NOMO-1 treated with DMSO at 0.1 percent for 48 hours (cell line): ENCODE measurements at regions not wholly inside any gene's neighbourhood (a gene's known extent, or its start where the extent isn't known, plus 50 kb on each side); places are given as distances from the start of the nearest gene placed in this dataset.

Source experiments
- DNase-seq: peaks from one replicate; lab custom pipeline; 2025; ENCODE audit not compliant: unreplicated experiment; lab: John Stamatoyannopoulos, UW

DNA sequence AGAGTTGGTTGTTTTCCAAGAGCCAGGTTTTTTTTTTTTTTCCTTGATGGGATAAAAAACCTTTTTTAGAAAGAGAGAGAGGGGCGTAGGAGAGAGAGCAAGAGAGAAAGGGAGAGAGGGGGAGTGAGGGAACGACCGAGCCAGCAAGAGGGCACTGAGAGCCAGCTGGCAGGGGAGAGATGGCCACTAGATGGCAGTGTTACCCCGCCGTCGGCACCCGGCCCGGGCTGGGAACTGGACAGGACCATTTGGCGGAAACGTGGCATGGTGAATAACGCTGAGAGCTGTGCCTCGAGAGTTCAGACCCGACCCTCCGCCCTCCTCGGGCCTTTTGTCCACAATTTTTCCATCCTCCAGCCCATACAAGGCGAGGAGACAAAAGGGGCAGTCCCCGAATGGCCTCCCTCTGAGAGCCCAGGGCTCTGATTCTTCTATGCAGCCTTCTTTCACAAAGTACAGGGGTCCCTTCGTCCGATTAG is 286.7 kb upstream of the VRK2 start:
- peak; percentile 61 for DNase-seq

DNA sequence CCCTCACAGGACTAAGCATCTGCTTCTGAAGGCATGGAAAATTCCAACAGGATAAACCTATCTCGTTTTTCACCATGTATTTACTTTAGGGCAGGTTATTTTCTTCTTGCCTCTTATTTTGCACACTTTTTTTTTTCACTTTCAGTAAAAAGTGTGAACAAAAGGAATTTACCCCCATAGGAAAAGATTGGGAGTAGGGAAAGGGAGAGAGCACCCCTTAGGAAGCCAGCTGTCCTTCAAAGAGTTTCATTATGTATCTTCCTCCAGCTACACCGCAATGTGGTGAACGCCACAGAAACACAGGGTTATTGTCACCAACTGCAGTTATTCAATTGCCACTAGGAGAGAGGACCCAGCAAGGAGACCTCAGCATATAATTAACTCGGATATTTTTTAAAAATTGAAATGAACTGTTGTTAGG is 286.2 kb upstream of the VRK2 start:
- no peak for DNase-seq

DNA sequence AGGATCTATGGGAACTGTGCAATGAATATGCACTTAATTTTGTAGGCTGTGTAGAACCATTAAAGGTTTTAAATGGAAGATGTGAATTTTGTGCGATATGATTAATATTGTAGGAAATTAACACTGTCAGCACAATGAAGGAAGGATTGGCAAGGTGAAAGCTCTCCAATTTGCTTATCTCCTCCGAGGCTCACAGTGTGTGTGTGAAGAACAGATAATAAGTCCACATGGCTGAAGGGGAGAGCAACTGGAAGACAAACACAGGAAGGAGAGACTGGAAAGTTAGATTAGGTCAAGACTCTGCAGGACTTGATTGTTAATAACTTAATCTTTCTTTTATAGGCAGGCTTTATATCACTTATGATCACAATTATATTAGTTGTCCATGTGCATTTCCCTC is 269.7 kb upstream of the VRK2 start:
- no peak for DNase-seq

DNA sequence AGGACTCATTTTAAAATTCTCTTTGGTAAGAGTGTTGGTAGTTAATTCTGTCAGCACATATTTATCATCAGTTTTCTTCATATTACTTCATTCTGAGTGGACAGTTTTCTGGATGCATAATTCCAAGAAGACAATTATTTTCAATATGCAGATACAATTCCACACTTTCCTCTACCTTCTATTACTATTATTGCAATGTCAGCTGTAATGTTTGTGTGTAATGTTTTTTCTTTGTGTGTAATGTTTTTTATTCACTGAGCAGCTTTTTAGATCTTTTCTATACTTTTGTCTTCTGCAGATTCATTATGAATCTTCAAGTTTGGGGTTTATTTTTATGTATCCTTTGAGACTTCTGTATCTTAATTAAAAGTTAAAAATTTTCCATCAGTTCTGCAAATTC is 264.0 kb upstream of the VRK2 start:
- DNase-seq: no peak

DNA sequence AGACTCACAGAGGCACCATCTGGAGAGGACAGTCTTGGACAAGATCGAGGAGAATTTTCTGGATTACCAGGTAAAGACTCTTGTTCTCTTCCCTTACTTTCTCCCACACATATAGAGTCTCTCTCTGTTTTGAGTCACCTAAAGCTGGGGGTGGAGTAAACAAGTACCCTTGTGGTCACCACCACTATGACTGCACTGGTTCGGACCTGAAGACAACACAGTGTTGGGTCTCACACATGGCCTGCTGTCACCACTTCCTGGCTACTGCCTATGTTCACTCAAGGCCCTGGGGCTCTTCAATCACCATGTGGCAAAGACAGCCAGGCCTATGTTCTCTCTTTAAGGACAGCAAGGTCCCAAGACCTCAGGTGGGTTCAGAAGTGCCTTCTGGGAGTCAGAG is 253.3 kb upstream of the VRK2 start:
- no peak for DNase-seq

DNA sequence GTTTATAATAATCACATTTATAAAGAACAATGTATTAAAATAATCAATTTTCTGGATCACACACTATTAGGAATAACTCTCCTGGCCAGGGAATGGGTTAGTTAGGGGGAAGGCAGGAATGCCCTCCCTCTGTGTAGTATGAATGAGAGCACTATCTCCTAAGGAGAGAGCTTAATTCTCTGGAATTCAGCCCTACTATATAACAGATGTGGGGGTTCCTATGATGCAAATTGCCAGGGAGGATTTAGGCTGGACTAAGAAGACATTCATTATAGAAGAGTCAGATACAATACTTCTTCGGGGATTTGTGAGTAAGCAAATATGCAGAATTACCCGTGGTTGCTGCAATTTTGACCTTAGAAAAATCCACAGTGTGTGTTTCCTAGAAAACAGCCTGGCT is 250.1 kb upstream of the VRK2 start:
- no peak for DNase-seq

DNA sequence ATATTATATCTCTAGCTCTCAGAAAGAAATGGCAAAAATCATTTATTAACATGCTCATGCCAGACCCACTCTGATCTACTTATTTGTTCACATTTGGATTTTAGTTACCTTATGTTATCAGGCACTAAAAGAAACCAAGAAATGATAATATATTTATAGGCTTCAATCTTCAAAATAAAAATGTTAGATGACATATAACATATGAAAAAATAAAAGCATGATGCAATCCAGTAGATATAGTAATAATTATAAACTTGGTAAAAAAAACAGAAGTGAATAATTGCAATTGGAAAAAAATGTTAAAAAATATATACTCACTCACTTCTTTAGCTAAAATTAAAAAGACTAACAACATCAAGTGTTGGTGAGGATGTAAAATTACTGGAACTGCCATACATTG is 248.3 kb upstream of the VRK2 start:
- DNase-seq: no peak

DNA sequence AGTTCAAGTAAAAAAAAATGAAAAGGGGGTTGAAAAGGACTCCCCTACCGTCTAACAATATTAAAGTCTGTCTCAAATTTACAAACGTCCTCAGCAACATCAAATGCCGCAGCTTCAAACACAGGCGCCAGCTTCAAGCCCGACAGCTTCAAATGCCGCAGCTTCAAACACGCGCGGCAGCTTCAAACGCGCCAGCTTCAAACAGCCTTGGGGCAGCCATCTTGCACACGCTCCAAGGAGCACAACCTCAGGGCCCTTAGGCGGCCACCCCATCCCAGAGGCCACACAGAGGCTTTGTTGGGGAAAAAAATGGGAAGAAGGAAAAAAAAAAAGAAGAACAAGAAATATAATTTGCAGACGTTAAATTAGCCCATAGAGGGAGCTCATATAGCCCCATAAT is 244.4 kb upstream of the VRK2 start:
- no peak for DNase-seq

DNA sequence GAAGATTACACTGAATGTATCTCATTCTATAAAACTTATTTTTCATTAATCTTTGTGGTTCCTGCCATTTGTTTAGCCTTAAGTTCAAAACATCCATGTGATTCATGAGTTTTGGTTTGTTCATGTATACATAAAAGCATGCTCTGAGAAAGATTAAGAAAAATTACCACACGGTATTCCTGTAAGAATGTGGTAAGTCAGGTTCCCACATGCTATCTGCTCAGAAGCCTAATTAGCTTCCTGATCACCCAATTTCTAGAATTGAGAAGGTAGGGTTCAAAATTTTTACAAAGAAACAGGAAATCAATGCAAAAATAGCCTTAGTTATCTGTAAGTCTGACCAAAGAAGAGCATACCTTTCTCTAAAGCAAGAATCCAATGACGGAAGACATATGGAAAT is 241.6 kb upstream of the VRK2 start:
- DNase-seq: no peak

DNA sequence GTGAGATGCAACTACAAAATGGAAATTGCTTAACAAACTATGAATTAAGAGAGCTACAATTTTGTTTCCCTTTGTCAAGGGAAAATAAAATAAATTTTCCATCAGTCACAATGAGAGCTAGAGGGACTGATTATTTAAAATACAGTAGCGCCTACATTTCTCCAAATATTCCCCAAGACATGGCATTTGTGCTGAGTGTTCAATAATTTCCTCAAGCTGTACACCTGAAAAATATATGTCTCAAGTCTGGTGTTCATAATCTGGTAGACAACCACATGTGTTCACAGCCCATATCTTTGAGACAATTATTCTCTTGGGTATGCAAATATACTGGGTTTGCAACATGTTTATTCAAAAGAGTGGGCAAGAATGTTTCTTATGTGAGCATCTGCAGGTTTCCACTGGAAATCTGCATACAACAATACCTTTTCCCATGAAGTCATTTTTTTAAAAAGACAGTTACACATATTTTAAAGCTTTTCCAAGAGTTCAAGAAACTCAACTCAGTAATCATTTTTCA is 240.1 kb upstream of the VRK2 start:
- DNase-seq: no peak

DNA sequence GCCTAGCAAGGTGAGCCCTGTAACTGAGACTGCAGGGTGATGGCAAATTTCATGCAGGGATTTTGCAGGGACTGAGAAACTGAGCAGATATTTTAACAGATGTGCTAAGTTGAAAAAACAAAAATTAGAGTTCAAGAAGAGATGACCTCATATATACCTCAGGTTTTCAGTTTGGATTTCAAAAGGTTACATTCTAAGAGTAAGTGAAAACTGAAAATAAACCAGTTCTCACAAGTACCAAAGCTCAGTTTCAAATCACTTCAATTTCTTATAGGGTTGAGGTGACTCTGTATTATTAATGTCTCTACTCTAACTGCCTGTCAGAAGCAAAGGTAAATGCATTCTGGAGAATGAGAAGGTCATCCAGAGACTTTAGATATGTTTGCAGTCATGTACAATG is 237.4 kb upstream of the VRK2 start:
- DNase-seq: no peak

DNA sequence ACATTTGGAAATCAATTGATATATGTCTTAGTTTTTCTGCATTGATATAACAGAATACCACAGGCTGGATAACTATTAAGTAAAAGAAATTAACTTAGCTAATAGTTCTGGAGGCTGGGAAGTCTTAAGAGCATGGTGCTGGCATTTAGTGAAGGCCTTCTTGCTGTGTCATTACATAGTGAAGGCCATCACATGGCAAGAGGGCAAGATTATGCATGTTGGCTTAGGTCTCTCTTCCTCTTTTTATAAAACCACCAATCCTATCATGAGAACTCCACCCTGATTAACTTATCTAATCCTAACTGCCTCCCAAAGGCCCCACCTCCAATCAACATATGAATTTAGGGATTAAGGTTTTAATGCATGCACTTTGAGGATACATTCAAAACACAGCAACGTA is 225.5 kb upstream of the VRK2 start:
- DNase-seq: peak; percentile 36

DNA sequence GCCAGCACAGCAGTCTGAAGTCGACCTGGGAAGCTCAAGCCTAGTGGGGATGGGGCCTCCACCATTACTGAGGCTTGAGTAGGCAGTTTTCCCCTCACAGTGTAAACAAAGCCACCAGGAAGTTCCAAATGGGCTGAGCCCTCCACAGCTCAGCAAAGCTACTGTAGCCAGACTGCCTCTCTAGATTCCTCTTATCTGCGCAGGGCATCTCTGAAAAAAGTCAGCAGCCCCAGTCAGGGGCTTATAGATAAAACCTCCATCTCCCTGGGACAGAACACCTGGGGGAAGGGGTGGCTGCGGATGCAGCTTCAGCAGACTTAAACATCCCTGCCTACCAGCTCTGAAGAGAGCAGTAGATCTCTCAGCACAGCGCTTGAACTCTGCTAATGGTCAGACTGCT is 218.4 kb upstream of the VRK2 start:
- no peak for DNase-seq

DNA sequence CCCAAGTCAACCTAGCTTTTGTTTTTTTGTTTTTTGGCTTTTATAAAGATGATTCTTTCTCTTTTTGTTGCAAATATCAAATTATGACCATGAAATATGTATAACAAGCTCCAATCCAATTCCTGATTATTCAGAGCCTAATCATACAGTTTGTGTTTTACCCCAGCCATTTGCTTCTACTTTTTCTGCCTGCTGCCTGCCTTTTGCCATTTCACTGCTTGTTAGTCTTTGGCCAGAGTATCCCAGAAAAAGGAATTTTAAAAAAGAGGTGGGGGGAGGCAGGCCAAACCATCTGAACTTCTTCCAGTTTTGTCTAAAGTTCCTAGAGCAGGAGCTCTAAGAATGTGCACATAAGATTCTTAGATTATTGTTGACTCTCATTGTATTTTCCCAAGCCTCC is 211.9 kb upstream of the VRK2 start:
- no peak for DNase-seq

DNA sequence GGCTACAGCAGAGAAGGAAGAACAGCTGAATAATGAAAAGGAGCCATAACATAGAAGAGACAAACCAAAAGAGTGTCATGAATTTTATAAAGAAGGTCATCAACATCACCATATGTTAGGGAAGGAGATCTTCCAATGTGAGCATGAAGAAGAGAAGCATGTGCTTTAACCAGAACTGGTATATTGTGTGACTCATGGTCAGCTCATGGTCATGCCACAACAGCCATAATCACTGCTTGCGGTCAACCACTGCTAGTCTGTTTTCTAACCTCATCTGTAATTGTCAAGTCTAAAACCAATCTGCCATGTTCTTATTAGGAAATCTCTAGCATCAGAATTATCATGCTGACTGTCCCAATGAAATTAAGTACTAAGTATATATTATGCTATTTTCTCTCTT is 204.1 kb upstream of the VRK2 start:
- peak; percentile 62 for DNase-seq

DNA sequence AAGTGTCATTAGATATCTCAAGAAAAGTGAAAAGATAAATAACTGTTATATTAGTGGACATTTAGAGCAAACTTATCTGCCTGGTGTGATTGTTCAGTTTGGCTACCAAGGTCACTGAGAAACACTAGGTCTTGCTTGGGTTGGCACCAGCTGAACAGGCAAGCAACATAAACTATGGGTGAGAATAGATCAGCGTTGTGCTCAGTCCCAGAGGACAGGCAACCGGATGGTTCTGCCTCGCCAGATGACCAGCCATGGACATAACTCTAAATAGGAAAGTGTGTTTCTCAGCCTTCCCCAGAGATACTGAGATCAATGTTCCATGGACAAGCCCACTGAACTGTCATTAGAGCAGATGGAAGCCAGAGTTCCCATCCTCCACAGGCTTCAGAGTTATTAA is 203.4 kb upstream of the VRK2 start:
- no peak for DNase-seq

DNA sequence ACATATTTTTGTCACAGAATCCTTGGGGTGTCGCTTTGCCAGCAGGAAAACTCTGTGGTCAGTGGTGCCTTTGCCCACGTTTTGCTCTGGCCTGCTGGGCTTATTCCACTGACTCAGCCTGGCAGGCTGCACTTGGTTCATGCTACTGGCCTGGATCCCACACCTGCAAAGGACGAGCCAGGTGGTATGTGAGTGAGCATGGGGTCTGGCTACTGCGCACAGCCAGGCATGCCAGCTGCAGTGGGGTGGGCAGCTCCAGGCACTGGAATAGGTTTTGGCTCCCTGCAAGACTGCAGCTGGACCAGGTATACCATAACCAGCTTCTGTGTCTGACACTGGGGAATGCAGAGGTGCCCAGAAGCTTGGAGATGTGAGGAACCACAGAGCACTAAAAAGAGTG is 197.9 kb upstream of the VRK2 start:
- DNase-seq: no peak

DNA sequence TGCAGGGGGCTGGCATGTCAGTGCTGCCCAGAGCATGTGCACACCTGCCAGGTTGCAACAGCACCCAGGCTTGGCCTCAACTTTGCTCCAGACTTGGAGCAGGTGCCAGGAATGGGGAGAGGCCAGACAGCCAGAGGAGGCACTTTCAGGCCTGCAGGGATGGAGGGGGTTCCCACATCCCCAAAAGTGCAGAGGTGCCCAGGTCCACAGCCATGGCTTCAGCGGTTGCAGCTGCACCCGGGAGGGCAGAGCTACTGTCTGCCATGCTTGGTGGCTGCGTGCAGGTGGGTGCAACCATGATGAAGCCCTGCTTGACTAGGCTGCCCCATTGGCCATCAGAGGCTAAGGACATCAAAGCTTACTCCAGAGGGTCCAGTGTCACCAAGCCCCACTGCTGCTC is 196.8 kb upstream of the VRK2 start:
- no peak for DNase-seq

DNA sequence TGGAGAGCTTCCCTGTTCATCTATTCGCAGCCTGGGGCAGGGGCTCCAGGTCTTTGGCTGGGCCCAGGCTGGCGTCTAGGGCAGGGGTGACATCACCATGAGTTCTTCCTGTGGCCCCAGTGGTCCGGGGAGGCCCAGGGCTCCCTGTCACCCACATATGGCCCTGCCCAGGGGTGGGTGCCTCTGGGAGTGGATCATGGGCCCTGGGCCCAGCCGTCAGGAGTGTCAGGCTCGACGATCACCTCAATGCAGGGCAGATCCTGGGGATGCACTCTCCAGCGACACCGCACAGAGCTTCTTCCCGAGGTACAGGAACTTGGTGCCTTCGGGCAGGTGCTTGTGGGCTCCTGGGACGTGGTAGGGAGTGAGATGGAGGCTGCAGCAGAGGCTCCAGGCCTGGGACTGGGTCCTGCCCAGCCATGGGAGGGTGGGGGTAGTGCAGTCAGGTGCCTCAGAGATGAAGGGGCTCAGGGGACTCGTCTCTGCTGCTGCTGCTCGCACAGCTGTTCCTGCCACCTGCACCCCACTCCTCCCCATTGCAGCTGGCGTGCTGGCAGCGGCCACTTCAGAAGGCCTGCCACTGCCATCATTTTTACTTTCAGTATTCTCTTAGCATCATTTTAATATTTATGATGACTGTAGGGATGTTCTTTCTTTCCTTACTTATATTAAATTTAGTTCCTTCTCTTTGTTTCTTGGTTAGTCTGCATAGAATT is 196.0 kb upstream of the VRK2 start:
- DNase-seq: no peak

DNA sequence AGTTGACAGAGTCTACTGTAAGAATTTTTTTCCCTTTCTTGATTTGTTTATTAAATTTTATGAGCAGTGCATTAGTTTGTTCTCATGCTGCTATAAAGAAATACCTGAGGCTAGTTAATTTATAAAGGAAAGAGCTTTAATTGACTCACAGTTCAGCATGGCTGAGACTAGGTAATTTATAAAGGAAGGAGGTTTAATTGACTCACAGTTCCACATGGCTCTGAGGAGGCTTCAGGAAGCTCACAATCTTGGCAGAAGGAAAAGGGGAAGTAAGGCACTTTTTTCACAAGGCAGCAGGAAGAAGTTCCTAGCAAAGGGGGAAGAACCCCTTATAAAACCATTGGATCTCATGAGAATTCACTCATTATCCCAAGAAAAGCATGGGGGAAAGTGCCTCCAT is 191.4 kb upstream of the VRK2 start:
- DNase-seq: no peak

DNA sequence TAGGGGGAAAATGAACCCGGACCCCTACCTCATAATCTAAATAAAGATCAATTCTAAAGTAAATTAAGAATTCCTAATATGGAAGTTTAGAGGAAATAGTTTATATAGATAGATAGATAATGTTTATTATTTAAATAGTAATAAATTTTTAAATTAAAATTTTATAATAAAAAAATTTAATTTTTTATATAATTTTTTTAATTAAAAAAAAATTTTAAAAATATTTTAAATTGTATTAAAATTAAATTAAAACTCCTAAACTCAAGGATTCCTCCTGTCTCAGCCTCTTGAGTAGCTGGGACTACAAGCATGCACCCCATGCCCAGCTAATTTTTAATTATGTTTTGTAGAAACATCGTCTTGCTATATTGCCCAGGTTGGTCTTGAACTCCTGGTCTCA is 186.9 kb upstream of the VRK2 start:
- DNase-seq: no peak

DNA sequence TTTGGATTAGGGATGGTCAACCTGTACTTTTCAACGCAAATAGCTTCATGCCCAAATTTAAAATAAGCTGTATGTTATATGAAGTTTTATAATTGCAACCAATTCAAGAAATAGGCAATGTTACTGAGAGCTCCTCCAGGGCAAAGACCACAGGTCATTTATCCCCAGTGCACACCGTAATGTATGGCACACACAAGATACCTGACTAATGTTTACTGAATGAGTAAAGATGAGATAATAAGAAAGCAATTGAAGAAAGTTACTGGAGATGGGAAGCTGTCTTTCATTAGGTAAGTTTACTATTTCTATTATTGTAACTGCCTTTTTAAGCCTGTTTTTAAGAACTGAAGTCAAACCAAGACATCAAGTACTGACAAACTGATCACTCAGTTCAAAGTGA is 184.5 kb upstream of the VRK2 start:
- no peak for DNase-seq

DNA sequence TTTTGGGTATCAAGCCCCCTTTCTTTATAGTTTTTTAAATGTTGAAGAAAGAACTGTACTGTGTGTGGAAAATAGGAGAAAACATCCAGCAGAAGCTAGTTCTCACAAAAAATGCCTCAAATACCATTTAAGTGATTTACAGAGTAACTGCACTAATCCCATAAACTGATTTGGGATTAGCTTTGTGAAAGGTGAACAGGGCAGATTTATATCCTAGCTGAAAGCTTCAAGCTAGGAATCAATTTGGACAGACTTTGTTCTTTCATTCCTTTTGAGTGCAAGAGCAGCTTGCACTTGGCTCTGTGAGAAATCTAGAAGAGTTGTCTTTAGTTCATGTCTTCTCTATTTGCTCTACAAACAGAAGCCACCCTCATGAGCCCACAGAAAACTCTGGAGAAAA is 183.9 kb upstream of the VRK2 start:
- no peak for DNase-seq
